SK-N-SH (cell line): ENCODE measurements at regions not wholly inside any gene's neighbourhood (a gene's known extent, or its start where the extent isn't known, plus 50 kb on each side); places are given as distances from the start of the nearest gene placed in this dataset.

Source experiments
- CTCF ChIA-PET: fragments of 300-600, 350-600 bp; formaldehyde crosslinking; extraction: SDS; loops from one replicate; lab custom pipeline; 2021; lab: Yijun Ruan, JAX
- POLR2A ChIA-PET: fragments of 350-600 bp; sonication (Branson Sonifier 250); formaldehyde crosslinking; extraction: SDS; loops from one replicate; lab custom pipeline; 2020; ENCODE audit warnings: antibody characterized with exemption, inconsistent platforms; lab: Yijun Ruan, JAX
- DNase-seq: peaks from one replicate; pipeline ENCODE4 v3.0.0; 2012
- H2AFZ ChIP-seq: fragments of 200-600 bp; sonication (generic); 2 replicates; pipeline ENCODE4 v1.8.1; 2016; ENCODE audit warnings: antibody characterized with exemption, mild to moderate bottlenecking, low read depth
- H3F3A ChIP-seq: fragments of 200-600 bp; sonication (generic); replicated peaks from 2 replicates; pipeline ENCODE3; 2016; ENCODE audit warnings: antibody characterized with exemption, mild to moderate bottlenecking; ENCODE audit not compliant: insufficient read depth
- H3K27ac ChIP-seq, 2 experiments: fragments of 200-500 bp in 1 of 2; fragments of 200-600 bp in 1 of 2; sonication (Bioruptor generic) in 1 of 2; sonication (generic), shearing (Covaris generic) in 1 of 2; 2 replicates each; pipeline versions ENCODE4 v1.5.1 to v1.6.1; 2014 to 2016; ENCODE audit warnings: low read depth in 2 of 2, inconsistent platforms in 1 of 2, low read length in 1 of 2, mild to moderate bottlenecking in 1 of 2, mixed read lengths in 1 of 2
- H3K27me3 ChIP-seq: fragments of 200-600 bp; sonication (generic), shearing (Covaris generic); 2 replicates; pipeline ENCODE4 v1.6.1; 2016; ENCODE audit warnings: mixed run types; ENCODE audit not compliant: insufficient read depth
- H3K36me3 ChIP-seq, 2 experiments: fragments of 200-500 bp in 1 of 2; fragments of 200-600 bp in 1 of 2; sonication (Bioruptor generic) in 1 of 2; sonication (generic) in 1 of 2; replicated peaks in 1 of 2; 2 replicates each; pipeline versions ENCODE3 to v1.5.1; 2014 to 2016; ENCODE audit warnings: low read length in 1 of 2, mild to moderate bottlenecking in 1 of 2; ENCODE audit not compliant: insufficient read depth in 2 of 2, control insufficient read depth in 1 of 2
- H3K4me1 ChIP-seq, 2 experiments: fragments of 200-500 bp in 1 of 2; fragments of 200-600 bp in 1 of 2; sonication (Bioruptor generic) in 1 of 2; sonication (generic), shearing (Covaris generic) in 1 of 2; 2 replicates each; pipeline versions ENCODE4 v1.5.1 to v1.6.1; 2014 to 2016; ENCODE audit warnings: low read depth in 1 of 2, low read length in 1 of 2, mixed run types in 1 of 2; ENCODE audit not compliant: insufficient read depth in 2 of 2, control insufficient read depth in 1 of 2
- H3K4me2 ChIP-seq: fragments of 200-600 bp; sonication (generic), shearing (Covaris generic); 2 replicates; pipeline ENCODE4 v1.6.1; 2017; ENCODE audit warnings: mixed run types
- H3K4me3 ChIP-seq, 2 experiments: fragments of 200-500 bp in 1 of 2; fragments of 200-600 bp in 1 of 2; sonication (Bioruptor generic) in 1 of 2; sonication (generic), shearing (Covaris generic) in 1 of 2; 2 replicates each; pipeline versions ENCODE4 v1.5.1 to v1.8.1; 2014 to 2016; ENCODE audit warnings: low read depth in 2 of 2, inconsistent platforms in 1 of 2, low read length in 1 of 2, mild to moderate bottlenecking in 1 of 2, mixed read lengths in 1 of 2, moderate library complexity in 1 of 2
- H3K79me2 ChIP-seq: fragments of 200-600 bp; sonication (generic); 2 replicates; pipeline ENCODE4 v1.8.1; 2017; ENCODE audit warnings: mild to moderate bottlenecking; ENCODE audit not compliant: insufficient read depth
- H3K9ac ChIP-seq: fragments of 200-600 bp; sonication (generic); 2 replicates; pipeline ENCODE4 v1.6.1; 2017; ENCODE audit warnings: mixed run types
- H3K9me2 ChIP-seq: fragments of 200-600 bp; sonication (generic); 2 replicates; pipeline ENCODE4 v1.6.1; 2017; ENCODE audit warnings: mixed run types
- H3K9me3 ChIP-seq: fragments of 200-600 bp; sonication (generic); 2 replicates; pipeline ENCODE4 v1.6.1; 2017; ENCODE audit warnings: mixed run types, mild to moderate bottlenecking, moderate library complexity
- H4K20me1 ChIP-seq: fragments of 200-600 bp; sonication (generic); 2 replicates; pipeline ENCODE4 v1.6.1; 2017; ENCODE audit warnings: mild to moderate bottlenecking, mixed run types; ENCODE audit not compliant: insufficient read depth
- FOXJ3 ChIP-seq: sonication (generic); formaldehyde crosslinking; IDR thresholded peaks from 2 replicates; pipeline ENCODE4 v1.5.1; 2020; ENCODE audit warnings: mild to moderate bottlenecking, missing genetic modification reagents
- FOXM1 ChIP-seq: IDR thresholded peaks from 2 replicates; pipeline ENCODE4 v1.4.0; 2012; ENCODE audit warnings: low read depth, mild to moderate bottlenecking
- GABPA ChIP-seq: IDR thresholded peaks from 2 replicates; pipeline ENCODE4 v1.4.0; 2012; ENCODE audit warnings: low read depth, mild to moderate bottlenecking
- MXI1 ChIP-seq: IDR thresholded peaks from 2 replicates; pipeline ENCODE4 v1.6.1; 2012; ENCODE audit warnings: mild to moderate bottlenecking, low read depth, low read length, improper control_type of control experiment
- POLR2AphosphoS5 ChIP-seq: IDR thresholded peaks from 2 replicates; pipeline ENCODE4 v1.6.1; 2012; ENCODE audit warnings: low read depth, low read length
- TAF1 ChIP-seq: IDR thresholded peaks from 2 replicates; pipeline ENCODE4 v1.6.1; 2012; ENCODE audit warnings: low read depth, mild to moderate bottlenecking, low read length, moderate library complexity, borderline replicate concordance
- YY1 ChIP-seq: IDR thresholded peaks from 2 replicates; pipeline ENCODE4 v1.4.0; 2012; ENCODE audit warnings: low read depth, mild to moderate bottlenecking
- WGBS: methylation state at CpG from one replicate; pipeline ENCODE4 v1.1.6; 2017; ENCODE audit warnings: low lambda C conversion rate; 5-methylcytosine and 5-hydroxymethylcytosine counted together
- TF ChIP-seq, protein P1 (sequence below): fragments of 150-350 bp; IDR thresholded peaks from 2 replicates; pipeline ENCODE4 v1.6.1; 2016; ENCODE audit warnings: mild to moderate bottlenecking, low read depth, low read length
- TF ChIP-seq, protein P2 (sequence below): fragments of 200-600 bp; sonication (generic); IDR thresholded peaks from 2 replicates; pipeline ENCODE4 v1.6.1; 2017; ENCODE audit warnings: antibody characterized with exemption, mild to moderate bottlenecking, moderate library complexity
- TF ChIP-seq, protein P3 (sequence below): IDR thresholded peaks from 2 replicates; pipeline ENCODE4 v1.4.0; 2012; ENCODE audit warnings: low read depth, borderline replicate concordance

DNA sequence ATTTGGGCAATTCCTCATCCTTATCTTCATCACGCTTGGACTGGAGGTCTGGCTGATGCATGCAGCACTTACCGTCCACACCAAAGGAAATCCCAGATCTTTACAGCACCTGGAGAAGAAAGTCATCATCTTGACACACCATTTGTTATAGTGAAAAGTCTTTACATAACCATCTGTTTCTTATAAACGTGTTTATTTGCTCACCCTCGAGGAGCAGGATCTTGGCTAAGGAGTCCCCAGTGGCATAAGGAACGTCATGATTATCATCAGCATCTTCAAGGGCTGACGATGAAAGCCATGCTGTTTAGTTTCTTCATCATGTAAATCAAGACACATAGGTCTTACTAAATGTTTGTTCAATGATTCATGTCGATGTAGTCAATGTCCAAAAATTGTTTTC, 248.8 kb upstream of the ELAC2 start:
- POLR2A ChIA-PET = no interaction called here
- H3K27me3 ChIP-seq = peaks cover 13% of the 10 kb centered on the region; the same call in 1 of the 2 replicates
- no peak overlapping the region for H3K4me2 ChIP-seq
- H3K27ac ChIP-seq = no peak overlapping the region
- TF ChIP-seq FOXM1 (no peak), FOXJ3 (CRISPR knock-in tag) (no peak)
- WGBS = 3% methylated on average over 7 of the region's 7 CpGs
- H3K4me3 ChIP-seq = no peak overlapping the region
- no peak overlapping the region for H3K9ac ChIP-seq
- no peaks in the 10 kb centered on the region for H3F3A ChIP-seq
- no peak for DNase-seq
- CTCF ChIA-PET = no interaction called here
- no peak overlapping the region for H2AFZ ChIP-seq
- H3K9me3 ChIP-seq = no peaks in the 10 kb centered on the region
- no peaks in the 10 kb centered on the region for H4K20me1 ChIP-seq
- H3K36me3 ChIP-seq = no peaks in the 10 kb centered on the region
- no peaks in the 10 kb centered on the region for H3K9me2 ChIP-seq
- no peaks in the 10 kb centered on the region for H3K4me1 ChIP-seq
- no peaks in the 10 kb centered on the region for H3K79me2 ChIP-seq

GRCh38 chr17:13265311-13265710, 247.5 kb upstream of the ELAC2 start:
- CTCF ChIA-PET = no interaction called here
- POLR2A ChIA-PET = no interaction called here
- TF ChIP-seq POLR2AphosphoS5 (no peak), TAF1 (no peak), YY1 (no peak), GABPA (no peak)
- TF ChIP-seq, protein P1, sequence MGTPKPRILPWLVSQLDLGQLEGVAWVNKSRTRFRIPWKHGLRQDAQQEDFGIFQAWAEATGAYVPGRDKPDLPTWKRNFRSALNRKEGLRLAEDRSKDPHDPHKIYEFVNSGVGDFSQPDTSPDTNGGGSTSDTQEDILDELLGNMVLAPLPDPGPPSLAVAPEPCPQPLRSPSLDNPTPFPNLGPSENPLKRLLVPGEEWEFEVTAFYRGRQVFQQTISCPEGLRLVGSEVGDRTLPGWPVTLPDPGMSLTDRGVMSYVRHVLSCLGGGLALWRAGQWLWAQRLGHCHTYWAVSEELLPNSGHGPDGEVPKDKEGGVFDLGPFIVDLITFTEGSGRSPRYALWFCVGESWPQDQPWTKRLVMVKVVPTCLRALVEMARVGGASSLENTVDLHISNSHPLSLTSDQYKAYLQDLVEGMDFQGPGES = no peak
- Histone ChIP-seq H3K9me2 (no peaks in the 10 kb centered on the region), H3K36me3 (no peaks in the 10 kb centered on the region), H3K27me3 (peaks cover 13% of the 10 kb centered on the region; the same call in 1 of the 2 replicates), H3K4me2 (no peak overlapping the region), H3K4me3 (no peak overlapping the region), H3K4me1 (no peaks in the 10 kb centered on the region), H2AFZ (no peak overlapping the region), H3K27ac (no peak overlapping the region), H4K20me1 (no peaks in the 10 kb centered on the region), H3K79me2 (no peaks in the 10 kb centered on the region), H3F3A (no peaks in the 10 kb centered on the region), H3K9me3 (no peaks in the 10 kb centered on the region), H3K9ac (no peak overlapping the region)
- DNase-seq = no peak
- WGBS = 2% methylated on average over 2 of the region's 2 CpGs

DNA sequence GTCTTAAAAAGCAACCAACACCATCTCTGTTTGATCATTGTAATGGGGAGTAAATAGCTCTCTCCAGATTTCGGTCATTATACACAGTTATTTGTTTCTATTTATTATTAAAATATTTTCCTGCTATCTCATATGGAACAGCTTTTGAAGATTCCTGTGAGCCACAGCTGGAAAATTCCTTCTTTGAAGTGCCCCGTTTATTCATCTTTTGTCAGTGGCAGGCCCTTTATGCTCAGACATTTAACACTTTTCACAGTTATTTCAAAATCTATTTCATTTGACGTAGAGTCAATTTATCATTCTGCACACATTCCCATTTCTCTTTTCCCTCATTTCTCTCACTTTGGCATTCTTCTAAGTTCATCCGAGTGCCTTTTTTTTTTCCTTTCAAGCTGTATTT, 245.9 kb upstream of the ELAC2 start:
- Histone ChIP-seq H3K9me2 (no peaks in the 10 kb centered on the region), H3F3A (no peaks in the 10 kb centered on the region), H3K4me1 (no peaks in the 10 kb centered on the region), H3K36me3 (no peaks in the 10 kb centered on the region), H3K79me2 (no peaks in the 10 kb centered on the region), H3K27me3 (peaks cover 7% of the 10 kb centered on the region; the same call in 1 of the 2 replicates), H3K27ac (no peak overlapping the region), H3K4me2 (no peak overlapping the region), H4K20me1 (no peaks in the 10 kb centered on the region), H3K9me3 (no peaks in the 10 kb centered on the region), H3K4me3 (no peak overlapping the region), H2AFZ (no peak overlapping the region), H3K9ac (no peak overlapping the region)
- DNase-seq = no peak
- WGBS = 23% methylated on average over 4 of the region's 4 CpGs
- ChIA-PET POLR2A (no interaction called here), CTCF (no interaction called here)
- TF ChIP-seq, protein P2, sequence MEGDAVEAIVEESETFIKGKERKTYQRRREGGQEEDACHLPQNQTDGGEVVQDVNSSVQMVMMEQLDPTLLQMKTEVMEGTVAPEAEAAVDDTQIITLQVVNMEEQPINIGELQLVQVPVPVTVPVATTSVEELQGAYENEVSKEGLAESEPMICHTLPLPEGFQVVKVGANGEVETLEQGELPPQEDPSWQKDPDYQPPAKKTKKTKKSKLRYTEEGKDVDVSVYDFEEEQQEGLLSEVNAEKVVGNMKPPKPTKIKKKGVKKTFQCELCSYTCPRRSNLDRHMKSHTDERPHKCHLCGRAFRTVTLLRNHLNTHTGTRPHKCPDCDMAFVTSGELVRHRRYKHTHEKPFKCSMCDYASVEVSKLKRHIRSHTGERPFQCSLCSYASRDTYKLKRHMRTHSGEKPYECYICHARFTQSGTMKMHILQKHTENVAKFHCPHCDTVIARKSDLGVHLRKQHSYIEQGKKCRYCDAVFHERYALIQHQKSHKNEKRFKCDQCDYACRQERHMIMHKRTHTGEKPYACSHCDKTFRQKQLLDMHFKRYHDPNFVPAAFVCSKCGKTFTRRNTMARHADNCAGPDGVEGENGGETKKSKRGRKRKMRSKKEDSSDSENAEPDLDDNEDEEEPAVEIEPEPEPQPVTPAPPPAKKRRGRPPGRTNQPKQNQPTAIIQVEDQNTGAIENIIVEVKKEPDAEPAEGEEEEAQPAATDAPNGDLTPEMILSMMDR = no peak
- no peak for TF ChIP-seq MXI1
- TF ChIP-seq, protein P3, sequence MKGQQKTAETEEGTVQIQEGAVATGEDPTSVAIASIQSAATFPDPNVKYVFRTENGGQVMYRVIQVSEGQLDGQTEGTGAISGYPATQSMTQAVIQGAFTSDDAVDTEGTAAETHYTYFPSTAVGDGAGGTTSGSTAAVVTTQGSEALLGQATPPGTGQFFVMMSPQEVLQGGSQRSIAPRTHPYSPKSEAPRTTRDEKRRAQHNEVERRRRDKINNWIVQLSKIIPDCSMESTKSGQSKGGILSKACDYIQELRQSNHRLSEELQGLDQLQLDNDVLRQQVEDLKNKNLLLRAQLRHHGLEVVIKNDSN = no peak
